ENCODE measurements at regions not wholly inside any gene's neighbourhood (a gene's known extent, or its start where the extent isn't known, plus 50 kb on each side); places are given as distances from the start of the nearest gene placed in this dataset.

- TF ChIP-seq EP300 (IDR thresholded peaks at IDR 0.05) (no peak), POLR2A (IDR thresholded peaks at IDR 0.05; ENCODE audit: low read depth) (no peak), POLR2AphosphoS5 (IDR thresholded peaks at IDR 0.05) (no peak)
- TF ChIP-seq, protein P1, sequence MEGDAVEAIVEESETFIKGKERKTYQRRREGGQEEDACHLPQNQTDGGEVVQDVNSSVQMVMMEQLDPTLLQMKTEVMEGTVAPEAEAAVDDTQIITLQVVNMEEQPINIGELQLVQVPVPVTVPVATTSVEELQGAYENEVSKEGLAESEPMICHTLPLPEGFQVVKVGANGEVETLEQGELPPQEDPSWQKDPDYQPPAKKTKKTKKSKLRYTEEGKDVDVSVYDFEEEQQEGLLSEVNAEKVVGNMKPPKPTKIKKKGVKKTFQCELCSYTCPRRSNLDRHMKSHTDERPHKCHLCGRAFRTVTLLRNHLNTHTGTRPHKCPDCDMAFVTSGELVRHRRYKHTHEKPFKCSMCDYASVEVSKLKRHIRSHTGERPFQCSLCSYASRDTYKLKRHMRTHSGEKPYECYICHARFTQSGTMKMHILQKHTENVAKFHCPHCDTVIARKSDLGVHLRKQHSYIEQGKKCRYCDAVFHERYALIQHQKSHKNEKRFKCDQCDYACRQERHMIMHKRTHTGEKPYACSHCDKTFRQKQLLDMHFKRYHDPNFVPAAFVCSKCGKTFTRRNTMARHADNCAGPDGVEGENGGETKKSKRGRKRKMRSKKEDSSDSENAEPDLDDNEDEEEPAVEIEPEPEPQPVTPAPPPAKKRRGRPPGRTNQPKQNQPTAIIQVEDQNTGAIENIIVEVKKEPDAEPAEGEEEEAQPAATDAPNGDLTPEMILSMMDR (IDR thresholded peaks at IDR 0.05) = no peak
- H3K4me3 ChIP-seq = no peak overlapping the region
Observed at GRCh38 chr20:48210111-48211027, 425.1 kb upstream of the SULF2 start.

DNA sequence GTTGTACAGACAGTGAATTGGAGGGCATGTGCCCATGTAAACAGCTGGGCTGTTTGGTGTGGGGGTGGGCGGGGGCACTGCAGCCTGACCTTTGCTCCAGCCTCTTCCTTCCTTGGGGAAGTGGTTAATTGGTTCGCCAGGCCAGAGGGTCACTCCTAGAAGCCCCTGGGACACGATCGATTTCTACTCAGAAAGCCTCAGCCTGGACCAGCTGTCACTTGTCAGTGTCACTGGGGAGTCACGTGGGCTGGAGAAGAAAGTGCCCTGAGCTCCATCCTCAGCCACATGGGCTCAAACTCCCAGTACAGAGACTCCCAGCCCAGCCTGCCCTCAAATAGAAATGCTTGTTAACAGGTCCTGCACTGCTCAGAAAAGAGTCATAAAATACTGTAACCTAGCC is 423.8 kb upstream of the SULF2 start:
- no peak overlapping the region for H3K27ac ChIP-seq (replicated peaks in 1 of 4)
- H3K36me3 ChIP-seq = no peaks in the 10 kb centered on the region
- no peak for TF ChIP-seq POLR2AphosphoS5 (IDR thresholded peaks at IDR 0.05)
- TF ChIP-seq POLR2A (IDR thresholded peaks at IDR 0.05; ENCODE audit: low read depth) = no peak
- no peak for TF ChIP-seq EP300 (IDR thresholded peaks at IDR 0.05)
- TF ChIP-seq, protein P1 (IDR thresholded peaks at IDR 0.05) = no peak
- H3K4me1 ChIP-seq = peaks cover 0 to 4% (median 0%) of the 10 kb centered on the region in 4 donors
- no peak for DNase-seq (ENCODE audit: extremely low spot score)
- H3K4me3 ChIP-seq = no peak overlapping the region
- no peaks in the 10 kb centered on the region for H3K27me3 ChIP-seq
- H3K9me3 ChIP-seq = no peaks in the 10 kb centered on the region
- WGBS = 53% methylated on average over 5 of the region's 5 CpGs
- intact Hi-C loops (cut with DNase I) = no loop called here

More at GRCh38 chr20:48210111-48211027, 425.1 kb upstream of the SULF2 start:
- Histone ChIP-seq H3K9me3 (no peaks in the 10 kb centered on the region), H3K27me3 (no peaks in the 10 kb centered on the region), H3K27ac (replicated peaks in 1 of 4) (no peak overlapping the region), H3K36me3 (no peaks in the 10 kb centered on the region), H3K4me1 (peaks cover 0 to 4% (median 1%) of the 10 kb centered on the region in 4 donors)
- DNase-seq (ENCODE audit: extremely low spot score) = no peak
- intact Hi-C loops (cut with DNase I) = no loop called here
- 83% methylated on average over 25 of the region's 27 CpGs for WGBS

- intact Hi-C loops (cut with DNase I) = no loop called here
- no peaks in the 10 kb centered on the region for H3K27me3 ChIP-seq
Observed at GRCh38 chr20:48208176-48208575, 422.9 kb upstream of the SULF2 start.

DNA sequence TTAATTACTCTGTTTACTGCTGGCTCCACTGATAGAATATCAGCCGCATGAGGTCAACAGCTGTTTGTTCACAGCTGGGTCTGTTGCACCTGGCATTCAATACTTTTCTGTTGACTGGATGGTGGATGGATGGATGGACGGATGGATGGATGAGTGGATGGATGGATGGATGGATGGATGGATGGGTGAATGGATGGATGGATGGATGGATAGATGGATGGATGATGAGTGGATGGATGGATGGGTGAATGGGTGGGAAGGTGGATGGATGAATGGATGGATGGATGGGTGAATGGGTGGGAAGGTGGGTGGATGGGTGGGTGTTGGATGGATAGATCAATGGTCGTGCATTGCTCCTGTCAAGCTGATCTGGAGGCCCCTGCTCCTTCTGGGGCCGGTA is 422.2 kb upstream of the SULF2 start:
- no peaks in the 10 kb centered on the region for H3K9me3 ChIP-seq
- H3K27ac ChIP-seq (replicated peaks in 1 of 4) = no peak overlapping the region
- TF ChIP-seq POLR2AphosphoS5 (IDR thresholded peaks at IDR 0.05) (no peak), EP300 (IDR thresholded peaks at IDR 0.05) (no peak), POLR2A (IDR thresholded peaks at IDR 0.05; ENCODE audit: low read depth) (no peak)
- TF ChIP-seq, protein P1 (IDR thresholded peaks at IDR 0.05) = no peak
- H3K4me3 ChIP-seq = no peak overlapping the region
- no peaks in the 10 kb centered on the region for H3K27me3 ChIP-seq
- intact Hi-C loops (cut with DNase I) = no loop called here
- no peak for DNase-seq (ENCODE audit: extremely low spot score)
- WGBS = 89% methylated on average over 4 of the region's 4 CpGs
- H3K4me1 ChIP-seq = peaks cover 0 to 4% (median 0%) of the 10 kb centered on the region in 4 donors
- no peaks in the 10 kb centered on the region for H3K36me3 ChIP-seq

More at GRCh38 chr20:48208176-48208575, 422.9 kb upstream of the SULF2 start:
- no peak overlapping the region for H3K27ac ChIP-seq (replicated peaks in 1 of 4)
- H3K4me3 ChIP-seq = no peak overlapping the region
- no peak for TF ChIP-seq EP300 (IDR thresholded peaks at IDR 0.05)
- no peak for TF ChIP-seq POLR2A (IDR thresholded peaks at IDR 0.05; ENCODE audit: low read depth)
- TF ChIP-seq, protein P1 (IDR thresholded peaks at IDR 0.05) = no peak
- TF ChIP-seq POLR2AphosphoS5 (IDR thresholded peaks at IDR 0.05) = no peak
- DNase-seq (ENCODE audit: extremely low spot score) = no peak
- 96% methylated on average over 9 of the region's 10 CpGs for WGBS
- no peaks in the 10 kb centered on the region for H3K9me3 ChIP-seq
- H3K36me3 ChIP-seq = no peaks in the 10 kb centered on the region
- peaks cover 0 to 4% (median 0%) of the 10 kb centered on the region in 4 donors for H3K4me1 ChIP-seq
